ENCODE measurements at regions not wholly inside any gene's neighbourhood (a gene's known extent, or its start where the extent isn't known, plus 50 kb on each side); places are given as distances from the start of the nearest gene placed in this dataset.
"Not testable (repeated sequence)": the region's sequence is repeated elsewhere in the genome, so short reads cannot be mapped to it uniquely, and the experiment has no call there.

- TF ChIP-seq, protein P1, sequence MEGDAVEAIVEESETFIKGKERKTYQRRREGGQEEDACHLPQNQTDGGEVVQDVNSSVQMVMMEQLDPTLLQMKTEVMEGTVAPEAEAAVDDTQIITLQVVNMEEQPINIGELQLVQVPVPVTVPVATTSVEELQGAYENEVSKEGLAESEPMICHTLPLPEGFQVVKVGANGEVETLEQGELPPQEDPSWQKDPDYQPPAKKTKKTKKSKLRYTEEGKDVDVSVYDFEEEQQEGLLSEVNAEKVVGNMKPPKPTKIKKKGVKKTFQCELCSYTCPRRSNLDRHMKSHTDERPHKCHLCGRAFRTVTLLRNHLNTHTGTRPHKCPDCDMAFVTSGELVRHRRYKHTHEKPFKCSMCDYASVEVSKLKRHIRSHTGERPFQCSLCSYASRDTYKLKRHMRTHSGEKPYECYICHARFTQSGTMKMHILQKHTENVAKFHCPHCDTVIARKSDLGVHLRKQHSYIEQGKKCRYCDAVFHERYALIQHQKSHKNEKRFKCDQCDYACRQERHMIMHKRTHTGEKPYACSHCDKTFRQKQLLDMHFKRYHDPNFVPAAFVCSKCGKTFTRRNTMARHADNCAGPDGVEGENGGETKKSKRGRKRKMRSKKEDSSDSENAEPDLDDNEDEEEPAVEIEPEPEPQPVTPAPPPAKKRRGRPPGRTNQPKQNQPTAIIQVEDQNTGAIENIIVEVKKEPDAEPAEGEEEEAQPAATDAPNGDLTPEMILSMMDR (IDR thresholded peaks at IDR 0.05) = no peak
- DNase-seq (ENCODE audit: low spot score) (no peak), ATAC-seq (ENCODE audit: low FRiP score) (no peak)
Observed at GRCh38 chr6:93677264-93677965, 258.1 kb upstream of the EPHA7 start.

GRCh38 chr6:93676581-93676980, 257.2 kb upstream of the EPHA7 start:
- no peak for ATAC-seq (ENCODE audit: low FRiP score)
- TF ChIP-seq, protein P1 (IDR thresholded peaks at IDR 0.05) = no peak

DNA sequence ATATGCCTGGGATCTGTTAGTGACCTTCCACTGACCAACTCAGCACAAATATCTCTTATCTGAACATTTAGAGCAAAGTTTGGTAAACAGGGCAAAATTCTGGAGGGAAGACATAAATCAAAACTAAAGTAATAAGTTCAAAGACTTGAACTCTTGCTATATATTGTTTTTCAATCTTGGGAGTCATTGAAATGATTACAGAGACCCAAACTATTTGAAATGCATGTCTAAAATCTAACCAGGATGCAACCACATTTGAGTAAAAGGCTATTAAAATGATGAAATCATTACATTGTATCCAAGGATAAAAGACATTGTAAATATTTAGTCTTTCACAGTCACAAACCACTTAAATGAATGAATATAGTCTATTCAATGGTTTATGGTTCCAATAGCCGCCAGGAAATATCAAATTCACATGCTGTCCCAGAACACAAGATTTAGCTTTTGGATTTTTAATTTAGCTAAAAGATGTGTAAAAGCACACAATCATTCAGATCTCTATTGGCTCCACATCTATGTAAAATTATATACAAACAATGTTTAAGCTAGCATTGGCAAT, 256.6 kb upstream of the EPHA7 start:
- DNase-seq (ENCODE audit: low spot score) (no peak), ATAC-seq (ENCODE audit: low FRiP score) (no peak)
- TF ChIP-seq, protein P1 (IDR thresholded peaks at IDR 0.05) = no peak

More at GRCh38 chr6:93676581-93676980, 257.2 kb upstream of the EPHA7 start:
- no peak for DNase-seq (ENCODE audit: low spot score)

GRCh38 chr6:93663111-93663510, 243.8 kb upstream of the EPHA7 start:
- DNase-seq (ENCODE audit: low spot score) = no peak
- TF ChIP-seq, protein P1 (IDR thresholded peaks at IDR 0.05) = no peak
- no peak for ATAC-seq (ENCODE audit: low FRiP score)

DNA sequence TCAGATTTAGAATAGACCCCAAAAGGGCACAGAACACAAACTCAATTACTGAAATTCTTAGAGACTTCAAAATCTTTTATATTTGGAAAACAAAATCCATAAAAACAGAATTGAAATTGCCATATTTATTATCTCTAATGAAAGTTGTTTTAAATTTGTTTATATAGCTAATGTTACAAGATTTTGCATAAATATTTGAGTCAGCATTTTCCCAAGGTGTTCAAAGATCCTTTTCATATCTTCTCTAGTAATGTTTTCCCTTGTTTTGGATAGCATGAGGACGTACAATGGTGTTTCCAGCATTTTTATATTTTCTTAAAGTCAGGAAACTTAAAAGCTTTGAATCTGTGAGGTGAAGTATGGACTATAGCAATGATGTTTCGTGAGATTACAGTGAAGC, 235.2 kb upstream of the EPHA7 start:
- no peak for ATAC-seq (ENCODE audit: low FRiP score)
- no peak for DNase-seq (ENCODE audit: low spot score)
- TF ChIP-seq, protein P1 (IDR thresholded peaks at IDR 0.05) = no peak

DNA sequence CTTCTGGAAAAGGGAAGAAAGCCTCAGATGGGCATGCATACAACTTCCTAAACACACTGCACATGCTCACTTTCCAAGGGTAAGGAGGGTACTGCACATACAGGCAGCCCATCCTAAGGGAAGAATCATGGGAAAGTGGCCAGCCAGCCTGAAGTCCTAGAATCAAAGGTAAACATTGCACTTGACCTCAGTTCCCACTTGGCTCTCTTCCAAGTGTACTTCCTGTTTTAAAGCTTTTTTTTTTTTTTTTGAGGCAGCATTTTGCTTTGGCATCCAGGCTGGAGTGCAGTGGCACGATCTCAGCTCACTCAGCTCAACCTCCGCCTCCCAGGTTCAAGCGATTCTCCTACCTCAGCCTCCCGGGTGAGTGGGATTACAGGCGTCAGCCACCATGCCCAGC, 225.3 kb upstream of the EPHA7 start:
- ATAC-seq (ENCODE audit: low FRiP score) = no peak
- no peak for DNase-seq (ENCODE audit: low spot score)
- TF ChIP-seq, protein P1 (IDR thresholded peaks at IDR 0.05) = no peak

DNA sequence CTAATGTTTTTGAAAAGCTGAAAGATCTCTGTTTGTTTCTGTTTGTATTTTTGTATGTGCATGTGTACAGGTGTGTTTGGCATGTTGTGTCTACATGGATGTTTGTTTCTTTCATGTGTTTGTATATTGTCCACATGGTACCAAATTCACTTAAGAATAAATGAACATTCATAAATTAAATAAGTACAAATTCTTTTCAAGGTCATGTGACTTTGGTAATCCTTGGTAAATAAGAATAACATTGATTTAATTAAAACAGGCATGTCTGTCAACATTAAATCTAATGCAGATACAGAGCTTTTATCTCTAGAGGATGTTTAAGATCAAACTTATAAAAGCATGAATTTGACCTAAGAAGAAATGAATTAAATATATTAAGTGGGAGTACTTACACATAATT, 219.8 kb upstream of the EPHA7 start:
- ATAC-seq (ENCODE audit: low FRiP score) (no peak), DNase-seq (ENCODE audit: low spot score) (no peak)
- TF ChIP-seq, protein P1 (IDR thresholded peaks at IDR 0.05) = no peak

DNA sequence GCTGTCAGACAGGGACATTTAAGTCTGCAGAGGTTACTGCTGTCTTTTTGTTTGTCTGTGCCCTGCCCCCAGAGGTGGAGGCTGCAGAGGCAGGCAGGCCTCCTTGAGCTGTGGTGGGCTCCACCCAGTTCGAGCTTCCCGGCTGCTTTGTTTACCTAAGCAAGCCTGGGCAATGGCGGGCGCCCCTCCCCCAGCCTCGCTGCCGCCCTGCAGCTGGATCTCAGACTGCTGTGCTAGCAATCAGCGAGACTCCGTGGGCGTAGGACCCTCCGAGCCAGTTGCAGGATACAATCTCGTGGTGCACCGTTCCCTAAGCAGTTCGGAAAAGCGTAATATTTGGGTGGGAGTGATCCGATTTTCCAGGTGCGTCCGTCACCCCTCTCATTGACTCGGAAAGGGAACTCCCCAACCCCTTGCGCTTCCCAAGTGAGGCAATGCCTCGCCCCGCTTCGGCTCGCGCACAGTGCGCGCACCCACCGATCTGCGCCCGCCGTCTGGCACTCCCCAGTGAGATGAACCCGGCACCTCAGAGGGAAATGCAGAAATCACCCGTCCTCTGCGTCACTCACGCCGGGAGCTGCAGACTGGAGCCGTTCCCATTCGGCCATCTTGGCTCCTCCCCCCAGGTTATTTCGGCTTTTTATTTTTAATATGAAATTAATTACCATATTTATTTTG, 217.8 kb upstream of the EPHA7 start:
- DNase-seq (ENCODE audit: low spot score); ATAC-seq (ENCODE audit: low FRiP score): not testable (repeated sequence)
